Spleen (tissue), 11 donors: ENCODE measurements at regions not wholly inside any gene's neighbourhood (a gene's known extent, or its start where the extent isn't known, plus 50 kb on each side); places are given as distances from the start of the nearest gene placed in this dataset.

Experiments
- DNase-seq: peaks from one replicate; pipeline ENCODE4 v3.0.0-alpha.2; 2020
- H3K27ac ChIP-seq, 8 donors: fragments of 200-600 bp; sonication (generic) in 7 of 8; 1 replicate in 4 of 8; 2 replicates in 4 of 8; pipeline versions ENCODE4 v1.5.0 to v1.8.0; 2016 to 2021; ENCODE audit warnings: inconsistent platforms in 4 of 8, mild to moderate bottlenecking in 4 of 8, moderate library complexity in 1 of 8
- H3K27me3 ChIP-seq, 7 donors: fragments of 200-600 bp; sonication (generic) in 6 of 7; replicated peaks in 1 of 7; 1 replicate in 4 of 7; 2 replicates in 3 of 7; pipeline versions ENCODE4 v1.5.0 to v1.8.0; 2016 to 2021; ENCODE audit warnings: inconsistent platforms in 3 of 7, mild to moderate bottlenecking in 1 of 7
- H3K36me3 ChIP-seq, 6 donors: fragments of 200-600 bp; sonication (generic) in 5 of 6; 1 replicate in 4 of 6; 2 replicates in 2 of 6; pipeline versions ENCODE4 v1.5.0 to v1.8.0; 2016 to 2021; ENCODE audit warnings: inconsistent platforms in 2 of 6
- H3K4me1 ChIP-seq, 6 donors: fragments of 200-600 bp; sonication (generic) in 5 of 6; 1 replicate in 3 of 6; 2 replicates in 3 of 6; pipeline versions ENCODE4 v1.5.0 to v1.8.0; 2016 to 2021; ENCODE audit warnings: inconsistent platforms in 3 of 6
- H3K4me3 ChIP-seq, 8 donors: fragments of 200-600 bp; sonication (generic) in 7 of 8; 1 replicate in 4 of 8; 2 replicates in 4 of 8; pipeline versions ENCODE4 v1.5.0 to v1.8.0; 2016 to 2021; ENCODE audit warnings: inconsistent platforms in 4 of 8, mild to moderate bottlenecking in 4 of 8, moderate library complexity in 2 of 8
- H3K9me3 ChIP-seq, 8 donors: fragments of 200-600 bp; sonication (generic) in 7 of 8; 1 replicate in 4 of 8; 2 replicates in 4 of 8; pipeline versions ENCODE4 v1.5.0 to v1.8.0; 2016 to 2021; ENCODE audit warnings: inconsistent platforms in 4 of 8
- POLR2A ChIP-seq, 3 donors: fragments of 450-650 bp; IDR thresholded peaks; one replicate each; pipeline ENCODE4 v1.5.1; 2017; ENCODE audit warnings: antibody characterized with exemption in 3 of 3, mild to moderate bottlenecking in 1 of 3
- POLR2AphosphoS5 ChIP-seq, 3 donors: sonication (generic); formaldehyde crosslinking; IDR thresholded peaks; one replicate each; pipeline ENCODE4 v1.5.1; 2017; ENCODE audit warnings: antibody characterized with exemption in 3 of 3
- WGBS, 5 donors: extraction: QIAGEN DNeasy Blood & Tissue Kit in 3 of 5; methylation state at CpG; one replicate each; pipeline versions ENCODE4 v1.1.5 to v1.1.7; 2013 to 2018; 5-methylcytosine and 5-hydroxymethylcytosine counted together
- intact Hi-C: fragments of 100-400 bp; cut with DNase I; formaldehyde crosslinking; loops from one replicate; pipeline ENCODE4 v1.15.0; 2023; ENCODE audit warnings: low total_unique reads
- TF ChIP-seq, protein P1 (sequence below), 11 experiments: fragments of 200-600 bp in 7 of 11; fragments of 450-650 bp in 4 of 11; sonication (generic) in 4 of 11; IDR thresholded peaks in 8 of 11; conservative IDR thresholded peaks in 3 of 11; 1 replicate in 7 of 11; 2 replicates in 4 of 11; pipeline versions ENCODE4 v1.4.0 to v1.8.0; 2016 to 2021; ENCODE audit warnings: antibody characterized with exemption in 11 of 11, inconsistent platforms in 4 of 11, mild to moderate bottlenecking in 1 of 11
- donor health status: healthy with polysubstance abuse.
- donor health status: DM: no; HTN: no; CAD: no; lungs with moderate emphysema.
- donor health status: DM: no; HTN: no; CAD: no.
- donor health status: Bipolar disorder and iron deficiency.
- donor health status: healthy.
- donor health status: DM: no; HTN: no; CAD: no.
- donor health status: DM: yes; HTN: yes; CAD: no.

- no peak overlapping the region for H3K4me3 ChIP-seq
- intact Hi-C loops, result no loop called here
- no peak for DNase-seq
- H3K27ac ChIP-seq, result no peak overlapping the region
- no peaks in the 10 kb centered on the region for H3K36me3 ChIP-seq
- peaks cover 0 to 44% (median 0%) of the 10 kb centered on the region in 7 donors for H3K27me3 ChIP-seq
- H3K9me3 ChIP-seq, result no peaks in the 10 kb centered on the region
- TF ChIP-seq POLR2AphosphoS5 (IDR thresholded peaks at IDR 0.05) (no peak), POLR2A (IDR thresholded peaks at IDR 0.05) (no peak)
- TF ChIP-seq, protein P1, sequence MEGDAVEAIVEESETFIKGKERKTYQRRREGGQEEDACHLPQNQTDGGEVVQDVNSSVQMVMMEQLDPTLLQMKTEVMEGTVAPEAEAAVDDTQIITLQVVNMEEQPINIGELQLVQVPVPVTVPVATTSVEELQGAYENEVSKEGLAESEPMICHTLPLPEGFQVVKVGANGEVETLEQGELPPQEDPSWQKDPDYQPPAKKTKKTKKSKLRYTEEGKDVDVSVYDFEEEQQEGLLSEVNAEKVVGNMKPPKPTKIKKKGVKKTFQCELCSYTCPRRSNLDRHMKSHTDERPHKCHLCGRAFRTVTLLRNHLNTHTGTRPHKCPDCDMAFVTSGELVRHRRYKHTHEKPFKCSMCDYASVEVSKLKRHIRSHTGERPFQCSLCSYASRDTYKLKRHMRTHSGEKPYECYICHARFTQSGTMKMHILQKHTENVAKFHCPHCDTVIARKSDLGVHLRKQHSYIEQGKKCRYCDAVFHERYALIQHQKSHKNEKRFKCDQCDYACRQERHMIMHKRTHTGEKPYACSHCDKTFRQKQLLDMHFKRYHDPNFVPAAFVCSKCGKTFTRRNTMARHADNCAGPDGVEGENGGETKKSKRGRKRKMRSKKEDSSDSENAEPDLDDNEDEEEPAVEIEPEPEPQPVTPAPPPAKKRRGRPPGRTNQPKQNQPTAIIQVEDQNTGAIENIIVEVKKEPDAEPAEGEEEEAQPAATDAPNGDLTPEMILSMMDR (IDR thresholded peaks at IDR 0.05 in 8 of 11, conservative IDR thresholded peaks at IDR 0.05 in 3 of 11), result no peak
- WGBS, 5 donors, result 64 to 84% (median 71%) methylated on average over 4 of the region's 4 CpGs
- H3K4me1 ChIP-seq, result no peaks in the 10 kb centered on the region
Measured at GRCh38 chr1:14180738-14181137, 417.7 kb upstream of the KAZN start.

DNA sequence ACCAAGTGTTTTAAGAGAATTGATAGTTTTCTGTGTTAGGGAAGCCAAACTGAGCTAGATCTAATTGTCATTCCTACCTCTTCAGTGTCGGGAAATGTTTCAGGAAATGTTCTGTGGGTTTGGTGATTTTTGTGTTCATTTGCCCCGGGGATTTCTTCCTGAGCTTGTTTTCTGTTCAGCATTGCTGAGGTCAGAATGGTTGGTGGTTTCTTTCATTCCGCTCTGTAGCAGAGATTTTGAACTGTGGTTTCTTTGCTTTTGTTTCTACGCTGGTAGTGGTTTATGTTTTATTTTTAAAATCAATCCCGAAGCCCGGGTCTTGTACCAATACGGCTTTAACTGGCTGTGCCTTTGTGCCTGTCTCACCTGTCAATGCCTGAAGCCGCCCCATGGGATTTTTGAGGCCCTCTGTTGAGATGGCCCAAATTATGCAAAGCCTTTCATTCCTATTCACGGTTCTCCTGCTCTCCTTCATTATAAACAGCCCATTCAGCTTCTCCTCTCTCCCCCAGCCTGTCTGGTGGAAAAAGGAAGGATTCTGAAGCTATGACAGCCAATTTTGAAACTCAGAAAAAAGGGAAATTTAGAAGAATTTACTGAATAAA, 417.2 kb upstream of the KAZN start:
- Histone ChIP-seq H3K4me1 (no peaks in the 10 kb centered on the region), H3K27ac (no peak overlapping the region), H3K9me3 (no peaks in the 10 kb centered on the region), H3K36me3 (no peaks in the 10 kb centered on the region), H3K4me3 (no peak overlapping the region), H3K27me3 (peaks cover 0 to 44% (median 0%) of the 10 kb centered on the region in 7 donors)
- DNase-seq, result no peak
- 25 to 42% (median 36%) methylated on average over 9 of the region's 9 CpGs for WGBS, 5 donors
- intact Hi-C loops, result no loop called here
- TF ChIP-seq POLR2AphosphoS5 (IDR thresholded peaks at IDR 0.05) (no peak), POLR2A (IDR thresholded peaks at IDR 0.05) (no peak)
- TF ChIP-seq, protein P1 (IDR thresholded peaks at IDR 0.05 in 8 of 11, conservative IDR thresholded peaks at IDR 0.05 in 3 of 11), result no peak

- TF ChIP-seq POLR2A (IDR thresholded peaks at IDR 0.05) (no peak), POLR2AphosphoS5 (IDR thresholded peaks at IDR 0.05) (no peak)
- TF ChIP-seq, protein P1 (IDR thresholded peaks at IDR 0.05 in 8 of 11, conservative IDR thresholded peaks at IDR 0.05 in 3 of 11), result no peak
- DNase-seq, result no peak
- H3K9me3 ChIP-seq, result no peaks in the 10 kb centered on the region
- no peaks in the 10 kb centered on the region for H3K4me1 ChIP-seq
- peaks cover 0 to 54% (median 0%) of the 10 kb centered on the region in 7 donors for H3K27me3 ChIP-seq
- WGBS, 5 donors, result 65 to 78% (median 74%) methylated on average over 5 of the region's 5 CpGs
- H3K27ac ChIP-seq, result no peak overlapping the region
- intact Hi-C loops, result no loop called here
- no peak overlapping the region for H3K4me3 ChIP-seq
- no peaks in the 10 kb centered on the region for H3K36me3 ChIP-seq
Measured at GRCh38 chr1:14182856-14183255, 415.6 kb upstream of the KAZN start.

- Histone ChIP-seq H3K27ac (no peak overlapping the region), H3K4me1 (no peaks in the 10 kb centered on the region), H3K27me3 (peaks cover 0 to 54% (median 0%) of the 10 kb centered on the region in 7 donors), H3K4me3 (no peak overlapping the region), H3K9me3 (no peaks in the 10 kb centered on the region), H3K36me3 (no peaks in the 10 kb centered on the region)
- 88 to 90% (median 89%) methylated on average over 11 of the region's 11 CpGs for WGBS, 5 donors
- TF ChIP-seq POLR2AphosphoS5 (IDR thresholded peaks at IDR 0.05), result no peak
- no peak for TF ChIP-seq POLR2A (IDR thresholded peaks at IDR 0.05)
- TF ChIP-seq, protein P1 (IDR thresholded peaks at IDR 0.05 in 8 of 11, conservative IDR thresholded peaks at IDR 0.05 in 3 of 11), result no peak
- no peak for DNase-seq
- intact Hi-C loops, result no loop called here
Measured at GRCh38 chr1:14183329-14183728, 415.2 kb upstream of the KAZN start.
